ENCODE measurements at regions not wholly inside any gene's neighbourhood (a gene's known extent, or its start where the extent isn't known, plus 50 kb on each side); places are given as distances from the start of the nearest gene placed in this dataset.

DNA sequence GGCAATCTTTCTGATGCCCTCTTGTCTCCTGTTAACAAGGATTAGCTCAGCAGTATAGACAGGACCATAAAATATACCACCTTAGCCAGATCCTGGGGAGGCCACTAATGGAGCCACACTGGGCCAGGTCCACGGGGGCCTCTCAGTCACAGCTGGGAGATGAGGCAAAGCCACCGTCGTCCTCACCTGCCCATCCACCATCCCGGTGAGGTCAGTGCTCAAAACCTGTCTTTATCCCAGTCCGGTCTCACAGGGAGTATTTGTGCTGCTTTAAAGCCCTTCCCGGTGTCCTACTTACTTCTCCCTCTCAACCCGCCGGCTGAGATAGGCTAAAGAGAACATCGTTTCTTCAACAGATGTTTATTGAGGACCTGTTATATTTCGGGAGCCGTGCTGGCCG, 104.3 kb downstream of the EDN3 start:
- intact Hi-C loops (cut with DNase I), result loop anchor here in 1 of 2 donors (5.0 kb wide), 2 partner anchors 312 to 537 kb away; no protein-coding TSS in a partner anchor
- Histone ChIP-seq H3K36me3 (replicated peaks in 1 of 2) (no peaks in the 10 kb centered on the region), H3K4me3 (no peak overlapping the region), H3K4me1 (replicated peaks in 1 of 2) (peaks cover 0 to 11% of the 10 kb centered on the region in 2 donors), H3K27ac (no peak overlapping the region), H3K9me3 (replicated peaks in 1 of 3) (no peaks in the 10 kb centered on the region), H3K27me3 (peaks cover 24% of the 10 kb centered on the region)
- WGBS, 4 donors, result 70 to 76% (median 72%) methylated on average over 11 to 12 of the region's 12 CpGs
- no peak for DNase-seq
- no peak for TF ChIP-seq POLR2A (IDR thresholded peaks at IDR 0.05)
- TF ChIP-seq, protein P1, sequence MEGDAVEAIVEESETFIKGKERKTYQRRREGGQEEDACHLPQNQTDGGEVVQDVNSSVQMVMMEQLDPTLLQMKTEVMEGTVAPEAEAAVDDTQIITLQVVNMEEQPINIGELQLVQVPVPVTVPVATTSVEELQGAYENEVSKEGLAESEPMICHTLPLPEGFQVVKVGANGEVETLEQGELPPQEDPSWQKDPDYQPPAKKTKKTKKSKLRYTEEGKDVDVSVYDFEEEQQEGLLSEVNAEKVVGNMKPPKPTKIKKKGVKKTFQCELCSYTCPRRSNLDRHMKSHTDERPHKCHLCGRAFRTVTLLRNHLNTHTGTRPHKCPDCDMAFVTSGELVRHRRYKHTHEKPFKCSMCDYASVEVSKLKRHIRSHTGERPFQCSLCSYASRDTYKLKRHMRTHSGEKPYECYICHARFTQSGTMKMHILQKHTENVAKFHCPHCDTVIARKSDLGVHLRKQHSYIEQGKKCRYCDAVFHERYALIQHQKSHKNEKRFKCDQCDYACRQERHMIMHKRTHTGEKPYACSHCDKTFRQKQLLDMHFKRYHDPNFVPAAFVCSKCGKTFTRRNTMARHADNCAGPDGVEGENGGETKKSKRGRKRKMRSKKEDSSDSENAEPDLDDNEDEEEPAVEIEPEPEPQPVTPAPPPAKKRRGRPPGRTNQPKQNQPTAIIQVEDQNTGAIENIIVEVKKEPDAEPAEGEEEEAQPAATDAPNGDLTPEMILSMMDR (IDR thresholded peaks at IDR 0.05), result no peak

DNA sequence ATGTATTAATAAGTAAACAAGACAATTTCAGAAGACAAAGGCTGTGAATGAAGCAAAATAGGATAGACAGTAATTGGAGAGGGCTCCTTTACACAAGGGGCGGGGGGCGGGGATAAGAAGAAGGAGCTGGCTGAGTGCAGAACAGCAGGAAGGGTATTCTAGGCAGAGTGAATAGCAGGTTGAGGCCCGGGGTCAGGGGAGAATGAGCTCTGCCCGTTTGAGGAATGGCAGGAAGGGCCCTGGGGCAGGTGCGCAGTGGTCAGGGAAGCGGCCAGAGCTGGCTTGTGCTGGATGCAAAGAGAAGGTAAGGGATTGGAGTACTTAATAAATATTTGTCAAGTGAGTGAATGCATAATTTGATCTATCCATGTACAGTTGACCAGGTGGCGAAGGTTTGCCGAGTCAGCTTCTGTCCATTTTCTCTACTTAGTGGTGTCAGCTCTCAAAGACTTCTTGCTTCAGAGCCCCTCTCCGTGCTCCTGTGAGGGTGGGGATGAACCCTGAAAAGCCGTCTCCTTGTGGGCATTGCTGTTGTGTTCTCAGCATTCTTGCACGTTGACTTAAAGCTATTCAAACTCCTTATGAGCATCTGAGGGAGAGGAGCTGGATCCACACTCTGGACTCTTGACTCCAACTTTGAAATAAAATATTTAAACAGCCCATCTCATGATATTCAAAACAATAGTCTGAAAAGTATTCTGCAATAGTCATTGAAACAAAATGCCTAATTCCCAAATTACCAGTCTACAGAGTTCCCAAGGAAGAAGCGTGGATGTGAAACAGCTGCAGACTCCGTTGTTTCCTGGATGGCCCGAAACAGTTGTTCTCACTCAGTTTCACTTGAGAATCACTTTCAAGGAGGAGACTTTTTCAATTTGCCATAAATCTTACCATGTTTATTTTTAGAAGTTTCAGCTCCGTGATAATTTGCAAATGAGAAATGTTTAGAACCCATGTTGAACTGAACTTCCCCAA, 105.1 kb downstream of the EDN3 start:
- DNase-seq, result no peak
- Histone ChIP-seq H3K4me1 (replicated peaks in 1 of 2) (peaks cover 0 to 11% of the 10 kb centered on the region in 2 donors), H3K4me3 (no peak overlapping the region), H3K27ac (no peak overlapping the region), H3K27me3 (peaks cover 24% of the 10 kb centered on the region), H3K9me3 (replicated peaks in 1 of 3) (no peaks in the 10 kb centered on the region), H3K36me3 (replicated peaks in 1 of 2) (no peaks in the 10 kb centered on the region)
- 61 to 69% (median 65%) methylated on average over 15 of the region's 15 CpGs for WGBS, 4 donors
- TF ChIP-seq POLR2A (IDR thresholded peaks at IDR 0.05), result no peak
- TF ChIP-seq, protein P1 (IDR thresholded peaks at IDR 0.05), result no peak
- intact Hi-C loops (cut with DNase I), result loop anchor here in 1 of 2 donors (5.0 kb wide), 1 partner anchor 313 kb away; no protein-coding TSS in a partner anchor

DNA sequence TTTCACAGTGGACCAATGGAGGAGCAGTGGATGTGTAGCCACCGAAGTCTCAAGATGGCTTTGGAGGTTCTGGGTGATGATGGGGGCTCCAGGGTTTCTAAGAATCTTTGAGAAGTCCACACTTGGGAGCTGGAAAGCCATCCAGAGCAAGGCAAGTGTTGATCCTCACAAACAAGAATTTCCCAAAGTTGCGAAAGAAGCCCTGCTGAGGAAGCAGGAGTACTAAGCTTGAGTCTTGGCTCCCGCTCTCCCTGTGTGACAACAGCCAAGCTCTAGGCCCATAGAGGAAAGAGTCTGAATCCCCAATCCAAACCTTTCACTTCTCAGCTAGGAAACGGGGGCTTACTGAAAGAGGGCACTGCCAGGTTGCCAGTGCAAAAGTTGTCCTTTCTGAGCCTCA, 106.0 kb downstream of the EDN3 start:
- H3K36me3 ChIP-seq (replicated peaks in 1 of 2), result no peaks in the 10 kb centered on the region
- intact Hi-C loops (cut with DNase I), result loop anchor here in 1 of 2 donors (5.0 kb wide), 1 partner anchor 314 kb away; no protein-coding TSS in a partner anchor
- H3K9me3 ChIP-seq (replicated peaks in 1 of 3), result no peaks in the 10 kb centered on the region
- H3K27me3 ChIP-seq, result peaks cover 27% of the 10 kb centered on the region
- DNase-seq, result no peak
- no peak overlapping the region for H3K27ac ChIP-seq
- 77 to 96% (median 88%) methylated on average over 3 to 4 of the region's 4 CpGs for WGBS, 4 donors
- no peak overlapping the region for H3K4me3 ChIP-seq
- TF ChIP-seq POLR2A (IDR thresholded peaks at IDR 0.05), result no peak
- TF ChIP-seq, protein P1 (IDR thresholded peaks at IDR 0.05), result no peak
- H3K4me1 ChIP-seq (replicated peaks in 1 of 2), result peaks cover 0 to 11% of the 10 kb centered on the region in 2 donors

DNA sequence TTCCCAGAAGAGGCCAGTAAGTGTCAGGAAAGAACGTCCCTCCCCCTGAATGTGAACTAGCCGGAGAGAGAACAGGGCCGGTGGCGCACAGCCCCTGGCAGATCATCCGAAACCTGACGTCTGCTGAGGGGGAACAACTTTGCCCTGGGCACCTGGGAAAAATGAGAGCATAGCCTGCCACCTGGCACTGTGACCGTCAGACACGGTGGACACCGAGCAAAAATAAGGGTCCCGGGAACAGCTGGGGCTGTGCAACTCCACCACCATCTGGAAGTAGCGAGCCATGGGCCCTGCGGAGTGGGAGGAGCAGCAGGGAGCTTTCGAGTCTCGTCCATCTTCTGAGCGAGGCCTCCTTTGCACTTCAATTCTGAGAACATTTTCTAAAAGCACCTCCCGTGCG, 110.8 kb downstream of the EDN3 start:
- no peak overlapping the region for H3K4me3 ChIP-seq
- H3K27me3 ChIP-seq, result peaks cover 4% of the 10 kb centered on the region
- intact Hi-C loops (cut with DNase I), result no loop called here
- H3K36me3 ChIP-seq (replicated peaks in 1 of 2), result no peaks in the 10 kb centered on the region
- no peak for DNase-seq
- H3K9me3 ChIP-seq (replicated peaks in 1 of 3), result no peaks in the 10 kb centered on the region
- H3K4me1 ChIP-seq (replicated peaks in 1 of 2), result no peaks in the 10 kb centered on the region
- H3K27ac ChIP-seq, result no peak overlapping the region
- 78 to 80% (median 79%) methylated on average over 10 to 17 of the region's 17 CpGs for WGBS, 4 donors
- TF ChIP-seq POLR2A (IDR thresholded peaks at IDR 0.05), result no peak
- TF ChIP-seq, protein P1 (IDR thresholded peaks at IDR 0.05), result no peak
